ENCODE measurements at regions not wholly inside any gene's neighbourhood (a gene's known extent, or its start where the extent isn't known, plus 50 kb on each side); places are given as distances from the start of the nearest gene placed in this dataset.

DNA sequence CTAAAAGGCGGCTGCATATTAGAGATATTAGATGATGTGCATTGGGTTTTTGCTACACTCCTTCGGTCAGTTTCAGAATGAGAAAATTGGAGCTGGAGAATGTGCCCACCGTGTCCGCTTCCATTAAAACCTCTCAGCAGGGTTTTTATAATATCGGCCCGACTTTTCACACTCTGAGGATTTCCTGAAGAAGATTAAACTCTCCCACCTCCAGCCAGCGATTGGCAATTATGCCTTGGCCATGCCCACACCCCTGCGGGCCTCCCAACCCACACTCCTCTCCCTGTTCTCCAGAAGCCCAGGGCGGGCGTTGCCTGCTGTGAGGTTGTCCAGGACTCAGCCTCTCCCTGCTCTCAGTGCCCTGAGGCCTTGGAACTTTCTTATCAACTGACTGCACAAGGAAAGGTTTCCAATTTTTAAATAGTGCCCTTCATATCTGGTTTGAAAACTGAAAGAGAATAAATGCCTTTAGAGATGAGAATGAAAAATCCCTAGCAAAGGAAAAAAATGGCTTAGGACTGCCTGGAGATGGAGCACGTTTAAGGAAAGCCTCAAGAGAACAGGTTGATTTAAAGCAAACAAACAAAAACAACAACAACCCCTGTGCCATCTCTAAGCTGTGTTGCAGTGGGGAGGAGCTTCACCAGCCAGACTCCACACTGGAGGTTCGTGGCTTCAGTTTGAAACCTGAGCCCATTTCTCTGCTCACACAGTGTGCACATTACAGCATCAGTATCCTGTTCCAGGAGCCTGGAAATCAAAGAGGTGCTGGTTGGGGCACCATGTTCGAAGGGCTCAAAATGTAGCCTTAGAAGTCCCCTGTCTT, 292.9 kb downstream of the NSG2 start:
- POLR2A ChIA-PET: no interaction called here
- RAD21 ChIA-PET (ENCODE audit: low non-redundant PET in 1 of 2, low total read pairs in 2 of 2, uncharacterized antibody in 2 of 2, unreplicated experiment in 2 of 2): no interaction called here
- H3K27ac ChIP-seq (ENCODE audit: low read depth, low read length): no peak overlapping the region
- no peak for ATAC-seq
- H3K9me2 ChIP-seq (ENCODE audit: insufficient read depth): no peaks in the 10 kb centered on the region
- no peak overlapping the region for H3K9ac ChIP-seq (ENCODE audit: low read length)
- no peaks in the 10 kb centered on the region for H3K79me2 ChIP-seq (ENCODE audit: insufficient read depth, low read length)
- H3K36me3 ChIP-seq (ENCODE audit: control insufficient read depth in 1 of 2, insufficient read depth in 2 of 2, low read length in 2 of 2): no peaks in the 10 kb centered on the region
- no peaks in the 10 kb centered on the region for H3K9me3 ChIP-seq (ENCODE audit: control insufficient read depth in 1 of 2, insufficient read depth in 1 of 2, low read depth in 1 of 2, low read length in 2 of 2)
- intact Hi-C loops (cut with micrococcal nuclease): no loop called here
- H3K27me3 ChIP-seq (ENCODE audit: insufficient read depth, low read length): peaks cover 37% of the 10 kb centered on the region
- H3K4me3 ChIP-seq (replicated peaks in 1 of 2; ENCODE audit: low read depth in 1 of 2, low read length in 2 of 2): no peak overlapping the region
- no peaks in the 10 kb centered on the region for H4K20me1 ChIP-seq (ENCODE audit: insufficient read depth)
- BruUV-seq (replicated peaks): no TSS peak
- no peak for DNase-seq (ENCODE audit: low read depth, low spot score)
- no peak overlapping the region for H3K4me2 ChIP-seq (ENCODE audit: low read length)
- H3K4me1 ChIP-seq (ENCODE audit: control insufficient read depth in 1 of 2, insufficient read depth in 2 of 2, low read length in 2 of 2): no peaks in the 10 kb centered on the region
- TF ChIP-seq EGR1 (IDR thresholded peaks at IDR 0.05; ENCODE audit: low read depth): no peak
- no peak for TF ChIP-seq CEBPB (IDR thresholded peaks at IDR 0.05; ENCODE audit: low read depth)
- TF ChIP-seq EZH2 (IDR thresholded peaks at IDR 0.05): no peak
- TF ChIP-seq, protein P1, sequence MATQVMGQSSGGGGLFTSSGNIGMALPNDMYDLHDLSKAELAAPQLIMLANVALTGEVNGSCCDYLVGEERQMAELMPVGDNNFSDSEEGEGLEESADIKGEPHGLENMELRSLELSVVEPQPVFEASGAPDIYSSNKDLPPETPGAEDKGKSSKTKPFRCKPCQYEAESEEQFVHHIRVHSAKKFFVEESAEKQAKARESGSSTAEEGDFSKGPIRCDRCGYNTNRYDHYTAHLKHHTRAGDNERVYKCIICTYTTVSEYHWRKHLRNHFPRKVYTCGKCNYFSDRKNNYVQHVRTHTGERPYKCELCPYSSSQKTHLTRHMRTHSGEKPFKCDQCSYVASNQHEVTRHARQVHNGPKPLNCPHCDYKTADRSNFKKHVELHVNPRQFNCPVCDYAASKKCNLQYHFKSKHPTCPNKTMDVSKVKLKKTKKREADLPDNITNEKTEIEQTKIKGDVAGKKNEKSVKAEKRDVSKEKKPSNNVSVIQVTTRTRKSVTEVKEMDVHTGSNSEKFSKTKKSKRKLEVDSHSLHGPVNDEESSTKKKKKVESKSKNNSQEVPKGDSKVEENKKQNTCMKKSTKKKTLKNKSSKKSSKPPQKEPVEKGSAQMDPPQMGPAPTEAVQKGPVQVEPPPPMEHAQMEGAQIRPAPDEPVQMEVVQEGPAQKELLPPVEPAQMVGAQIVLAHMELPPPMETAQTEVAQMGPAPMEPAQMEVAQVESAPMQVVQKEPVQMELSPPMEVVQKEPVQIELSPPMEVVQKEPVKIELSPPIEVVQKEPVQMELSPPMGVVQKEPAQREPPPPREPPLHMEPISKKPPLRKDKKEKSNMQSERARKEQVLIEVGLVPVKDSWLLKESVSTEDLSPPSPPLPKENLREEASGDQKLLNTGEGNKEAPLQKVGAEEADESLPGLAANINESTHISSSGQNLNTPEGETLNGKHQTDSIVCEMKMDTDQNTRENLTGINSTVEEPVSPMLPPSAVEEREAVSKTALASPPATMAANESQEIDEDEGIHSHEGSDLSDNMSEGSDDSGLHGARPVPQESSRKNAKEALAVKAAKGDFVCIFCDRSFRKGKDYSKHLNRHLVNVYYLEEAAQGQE (IDR thresholded peaks at IDR 0.05; ENCODE audit: low read depth): no peak
- no peak for TF ChIP-seq EZH2phosphoT487 (IDR thresholded peaks at IDR 0.05; ENCODE audit: borderline replicate concordance)
- no peak for TF ChIP-seq TCF7L2 (IDR thresholded peaks at IDR 0.05; ENCODE audit: borderline replicate concordance, extremely low read depth, insufficient read depth, insufficient read length)
- no peak for TF ChIP-seq RAD21 (IDR thresholded peaks at IDR 0.05; ENCODE audit: low read depth)
- TF ChIP-seq FOSL1 (IDR thresholded peaks at IDR 0.05; ENCODE audit: low read depth): no peak
- TF ChIP-seq, protein P2, sequence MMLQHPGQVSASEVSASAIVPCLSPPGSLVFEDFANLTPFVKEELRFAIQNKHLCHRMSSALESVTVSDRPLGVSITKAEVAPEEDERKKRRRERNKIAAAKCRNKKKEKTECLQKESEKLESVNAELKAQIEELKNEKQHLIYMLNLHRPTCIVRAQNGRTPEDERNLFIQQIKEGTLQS (IDR thresholded peaks at IDR 0.05): no peak
- no peak overlapping the region for H2AFZ ChIP-seq (ENCODE audit: low read depth, low read length, poor library complexity, severe bottlenecking)
- CTCF ChIA-PET: no interaction called here

Data from HCT116 (cell line).